HepG2 (cell line): ENCODE measurements at regions not wholly inside any gene's neighbourhood (a gene's known extent, or its start where the extent isn't known, plus 50 kb on each side); places are given as distances from the start of the nearest gene placed in this dataset.

Experiments used
- ATAC-seq: fragments of 200-7000 bp; cut with Tn5 transposase; 3 replicates; pipeline ENCODE4 v1.9.1; 2020; ENCODE audit warnings: mild to moderate bottlenecking, moderate library complexity
- BruUV-seq: library from RNA; stranded (reverse); fragments of 400-500 nt; replicated peaks from 2 replicates; lab custom pipeline; 2021; lab: Mats Ljungman, UMichigan
- CTCF ChIA-PET: fragments of 300-600 bp; formaldehyde crosslinking; extraction: SDS; loops from one replicate; lab custom pipeline; 2021; ENCODE audit warnings: low total read pairs, inconsistent platforms, low intra/inter-chr PET ratio; lab: Yijun Ruan, JAX
- POLR2A ChIA-PET: fragments of 350-600 bp; sonication (Branson Sonifier 250); formaldehyde crosslinking; loops from one replicate; lab custom pipeline; 2020; ENCODE audit warnings: antibody characterized with exemption, inconsistent platforms; lab: Yijun Ruan, JAX
- DNase-seq: peaks from one replicate; pipeline ENCODE4 v3.0.0-alpha.2; 2015; ENCODE audit warnings: low spot score
- FAIRE-seq: peaks from 3 replicates; lab custom pipeline; 2011; peaks lifted over from hg19 to GRCh38; lab: Jason Lieb, UNC
- H2AFZ ChIP-seq: one replicate; pipeline ENCODE4 v1.6.1; 2011; ENCODE audit warnings: low read length, inconsistent platforms
- H3K27ac ChIP-seq: fragments of 300-600 bp; 3 replicates; pipeline ENCODE4 v1.8.0; 2011; ENCODE audit warnings: mixed run types, mild to moderate bottlenecking, mixed read lengths, low read length, inconsistent platforms; ENCODE audit not compliant: insufficient read depth; ENCODE audit errors: extremely low read length
- H3K27me3 ChIP-seq, 2 experiments: fragments of 200-600 bp in 1 of 2; 2 replicates in 1 of 2; 3 replicates in 1 of 2; pipeline versions ENCODE4 v1.6.0 to v1.8.0; 2011; ENCODE audit warnings: low read length in 2 of 2, mild to moderate bottlenecking in 2 of 2, moderate library complexity in 2 of 2, inconsistent platforms in 1 of 2; ENCODE audit not compliant: insufficient read depth in 2 of 2, control insufficient read depth in 1 of 2
- H3K36me3 ChIP-seq, 2 experiments: fragments of 200-600 bp in 1 of 2; replicated peaks in 1 of 2; 2 replicates in 1 of 2; 3 replicates in 1 of 2; pipeline versions ENCODE4 v1.5.1 to v1.8.0; 2011; ENCODE audit warnings: low read length in 2 of 2, inconsistent platforms in 1 of 2; ENCODE audit not compliant: insufficient read depth in 2 of 2, control insufficient read depth in 1 of 2
- H3K4me1 ChIP-seq: 2 replicates; pipeline ENCODE4 v1.5.1; 2012; ENCODE audit warnings: low read length, inconsistent platforms; ENCODE audit not compliant: insufficient read depth
- H3K4me2 ChIP-seq: 2 replicates; pipeline ENCODE4 v1.6.0; 2011; ENCODE audit warnings: low read depth, low read length, inconsistent platforms
- H3K4me3 ChIP-seq, 3 experiments: fragments of 200-600 bp in 1 of 3; sonication (generic), shearing (Covaris generic) in 1 of 3; replicated peaks in 1 of 3; 2 replicates each; pipeline ENCODE4 v1.5.1; 2011 to 2016; ENCODE audit warnings: low read length in 3 of 3, inconsistent platforms in 2 of 3, low read depth in 2 of 3, mild to moderate bottlenecking in 2 of 3, control low read depth in 1 of 3, mixed read lengths in 1 of 3; ENCODE audit not compliant: insufficient read depth in 1 of 3
- H3K79me2 ChIP-seq: one replicate; pipeline ENCODE4 v1.6.1; 2011; ENCODE audit warnings: low read length, inconsistent platforms; ENCODE audit not compliant: insufficient read depth
- H3K9ac ChIP-seq: 2 replicates; pipeline ENCODE4 v1.6.0; 2011; ENCODE audit warnings: mild to moderate bottlenecking, low read depth, low read length, inconsistent platforms; ENCODE audit not compliant: insufficient read depth
- H3K9me3 ChIP-seq: 2 replicates; pipeline ENCODE4 v1.5.1; 2012; ENCODE audit warnings: mild to moderate bottlenecking, low read length
- H4K20me1 ChIP-seq: 2 replicates; pipeline ENCODE4 v1.6.0; 2011; ENCODE audit warnings: inconsistent platforms, mild to moderate bottlenecking, low read length, moderate library complexity; ENCODE audit not compliant: insufficient read depth
- BORCS8-MEF2B ChIP-seq: sonication (generic); formaldehyde crosslinking; IDR thresholded peaks from 2 replicates; pipeline ENCODE4 v1.8.0; 2022; ENCODE audit warnings: mild to moderate bottlenecking, missing genetic modification reagents
- HES4 ChIP-seq: sonication (generic); formaldehyde crosslinking; IDR thresholded peaks from 2 replicates; pipeline ENCODE4 v1.9.0; 2021; ENCODE audit warnings: mild to moderate bottlenecking, missing genetic modification reagents, borderline replicate concordance
- HNRNPL ChIP-seq: fragments of 200-400 bp; formaldehyde crosslinking; IDR thresholded peaks from 2 replicates; pipeline ENCODE4 v1.6.1; 2017; ENCODE audit warnings: mild to moderate bottlenecking, low read depth, low read length
- KDM5A ChIP-seq: fragments of 200-600 bp; sonication (generic); IDR thresholded peaks from 2 replicates; pipeline ENCODE4 v1.7.0; 2018; ENCODE audit warnings: antibody characterized with exemption, mild to moderate bottlenecking, low read length, borderline replicate concordance
- MEIS2 ChIP-seq: sonication (generic); formaldehyde crosslinking; IDR thresholded peaks from 2 replicates; pipeline ENCODE4 v1.9.0; 2021; ENCODE audit warnings: mild to moderate bottlenecking, missing genetic modification reagents
- NFYB ChIP-seq: sonication (generic); formaldehyde crosslinking; IDR thresholded peaks from 2 replicates; pipeline ENCODE4 v1.4.0; 2020; ENCODE audit warnings: missing genetic modification reagents
- PAX8 ChIP-seq: sonication (generic); formaldehyde crosslinking; IDR thresholded peaks from 2 replicates; pipeline ENCODE4 v1.8.0; 2022; ENCODE audit warnings: mild to moderate bottlenecking, missing genetic modification reagents, borderline replicate concordance
- PCBP1 ChIP-seq: fragments of 200-400 bp; formaldehyde crosslinking; IDR thresholded peaks from 2 replicates; pipeline ENCODE4 v1.6.1; 2017; ENCODE audit warnings: mild to moderate bottlenecking, low read depth, low read length, borderline replicate concordance
- UBTF ChIP-seq: sonication (generic); formaldehyde crosslinking; IDR thresholded peaks from 2 replicates; pipeline ENCODE4 v1.4.0; 2020; ENCODE audit warnings: mild to moderate bottlenecking, missing genetic modification reagents
- ZNF33B ChIP-seq: sonication (generic); formaldehyde crosslinking; IDR thresholded peaks from 2 replicates; pipeline ENCODE4 v1.5.1; 2020; ENCODE audit warnings: mild to moderate bottlenecking, missing genetic modification reagents
- WGBS: methylation state at CpG from one replicate; pipeline ENCODE4 v1.1.6; 2017; ENCODE audit warnings: low lambda C conversion rate; 5-methylcytosine and 5-hydroxymethylcytosine counted together
- in situ Hi-C: cut with HindIII; loops from 2 replicates; pipeline ENCODE4 v1.10.0; 2017; ENCODE audit warnings: low pct_unique_long_range_greater_than_20kb; ENCODE audit not compliant: extremely low pct_ligation_motif_present
- intact Hi-C: fragments of 100-400 bp; cut with micrococcal nuclease; formaldehyde crosslinking; loops from one replicate; pipeline ENCODE4 v1.10.0; 2022; ENCODE audit not compliant: unreplicated experiment

- Histone ChIP-seq H3K4me3 (no peak overlapping the region), H3K4me2 (no peak overlapping the region), H3K9ac (no peak overlapping the region), H2AFZ (no peak overlapping the region), H3K36me3 (no peaks in the 10 kb centered on the region), H3K27ac (no peak overlapping the region), H3K4me1 (no peaks in the 10 kb centered on the region), H3K9me3 (no peaks in the 10 kb centered on the region), H3K79me2 (no peaks in the 10 kb centered on the region), H4K20me1 (no peaks in the 10 kb centered on the region), H3K27me3 (no peaks in the 10 kb centered on the region)
- CTCF ChIA-PET = no interaction called here
- ATAC-seq (no peak), FAIRE-seq (no peak), DNase-seq (no peak)
- 51% methylated on average over 4 of the region's 4 CpGs for WGBS
- no TSS peak for BruUV-seq
- intact Hi-C loops (no loop called here), in situ Hi-C loops (no loop called here)
- POLR2A ChIA-PET = no interaction called here
- TF ChIP-seq UBTF (CRISPR knock-in tag) (no peak), HNRNPL (no peak), PAX8 (CRISPR knock-in tag) (no peak), KDM5A (no peak), ZNF33B (CRISPR knock-in tag) (no peak), HES4 (CRISPR knock-in tag) (no peak), NFYB (CRISPR knock-in tag) (no peak), PCBP1 (no peak), MEIS2 (CRISPR knock-in tag) (no peak), BORCS8-MEF2B (CRISPR knock-in tag) (no peak)
Measured at GRCh38 chr5:17075236-17075635, 139.1 kb upstream of the MYO10 start.
